Limb (tissue), 2 donors: ENCODE measurements at regions not wholly inside any gene's neighbourhood (a gene's known extent, or its start where the extent isn't known, plus 50 kb on each side); places are given as distances from the start of the nearest gene placed in this dataset.
"Not testable (repeated sequence)": the region's sequence is repeated elsewhere in the genome, so short reads cannot be mapped to it uniquely, and the experiment has no call there.

Experiments used
- DNase-seq, 2 donors: peaks; one replicate each; pipeline ENCODE4 v3.0.0-alpha.2; 2016; ENCODE audit errors: extremely low spot score in 2 of 2

DNA sequence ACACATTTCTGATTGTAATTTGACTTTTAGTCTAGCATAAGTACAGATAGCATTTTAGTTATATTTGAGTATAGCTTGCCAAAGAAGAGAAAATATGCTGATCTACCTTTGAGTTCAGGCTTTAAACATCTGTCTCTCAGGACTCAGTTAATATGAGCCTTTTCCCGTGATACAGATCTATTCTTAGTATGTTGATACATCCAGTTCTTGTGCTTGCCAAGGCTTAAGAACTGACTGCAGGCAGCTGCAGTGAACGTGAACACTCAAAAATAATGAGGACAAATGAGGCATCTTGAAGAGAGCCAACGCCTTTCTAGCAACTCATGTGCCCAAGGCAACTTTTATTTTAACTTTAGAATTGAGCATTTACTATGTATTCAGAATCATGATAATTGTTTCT is 325.5 kb downstream of the SI start:
- DNase-seq: peak in 1 of 2 donors; percentile 20

DNA sequence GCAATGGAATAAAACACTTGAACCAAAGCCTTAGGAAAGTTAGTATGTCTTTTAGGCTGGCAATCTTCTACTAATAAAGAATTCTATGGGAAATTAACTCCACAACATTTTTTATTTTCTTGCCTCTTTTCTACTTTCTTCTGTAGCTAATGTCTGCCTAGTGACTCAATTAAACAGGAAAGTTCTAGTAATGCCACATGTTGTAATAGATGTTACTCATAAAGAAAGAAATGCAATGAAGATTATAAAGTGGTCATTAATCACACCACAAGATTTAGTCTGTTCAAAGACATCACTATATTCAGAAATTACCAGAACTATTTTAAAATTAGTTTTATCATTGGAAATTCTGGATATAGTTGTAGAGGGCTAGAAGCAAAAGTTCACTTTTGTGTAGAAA is 329.7 kb downstream of the SI start:
- no peak for DNase-seq

- no peak for DNase-seq
Measured at GRCh38 chr3:164741869-164742268, 336.4 kb downstream of the SI start.

- no peak for DNase-seq
Measured at GRCh38 chr3:164737174-164737573, 341.1 kb downstream of the SI start.

GRCh38 chr3:164732166-164732565 is 346.1 kb downstream of the SI start:
- DNase-seq: no peak

GRCh38 chr3:164730815-164731360 is 347.4 kb downstream of the SI start:
- DNase-seq: no peak

DNA sequence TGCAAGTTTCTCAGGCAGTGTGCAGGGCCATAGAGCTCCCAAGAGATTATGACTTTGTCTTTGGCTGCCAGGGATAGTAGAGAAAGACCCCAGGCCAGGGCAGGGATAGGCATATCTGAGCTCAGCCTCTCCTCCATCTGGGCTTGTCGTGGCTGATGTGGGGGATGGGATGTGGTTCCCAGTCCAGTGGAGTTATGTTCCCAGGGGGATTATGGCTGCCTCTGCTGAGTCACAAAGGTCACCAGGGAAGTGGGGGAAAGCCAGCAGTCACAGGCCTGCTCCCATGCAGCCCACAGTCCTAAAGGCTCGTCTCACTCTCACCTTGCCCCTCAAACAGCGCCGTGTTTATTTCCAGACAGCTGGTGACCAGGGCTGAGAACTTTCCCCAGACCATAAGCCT is 354.9 kb downstream of the SI start:
- no peak for DNase-seq

DNA sequence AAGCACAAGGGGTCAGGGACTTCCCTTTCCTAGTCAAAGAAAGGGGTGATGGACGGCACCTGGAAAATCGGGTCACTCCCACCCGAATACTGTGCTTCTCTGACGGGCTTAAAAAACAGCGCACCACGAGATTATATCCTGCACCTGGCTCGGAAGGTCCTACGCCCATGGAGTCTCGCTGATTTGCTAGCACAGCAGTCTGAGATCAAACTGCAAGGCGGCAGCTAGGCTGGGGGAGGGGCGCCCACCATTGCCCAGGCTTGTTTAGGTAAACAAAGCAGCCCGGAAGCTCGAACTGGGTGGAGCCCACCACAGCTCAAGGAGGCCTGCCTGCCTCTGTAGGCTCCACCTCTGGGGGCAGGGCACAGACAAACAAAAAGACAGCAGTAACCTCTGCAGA is 375.5 kb downstream of the SI start:
- not testable (repeated sequence) for DNase-seq

GRCh38 chr3:164687902-164688301 is 390.4 kb downstream of the SI start:
- DNase-seq: no peak

- DNase-seq: no peak
Measured at GRCh38 chr3:164687211-164687610, 391.1 kb downstream of the SI start.

GRCh38 chr3:164683489-164683888 is 394.8 kb downstream of the SI start:
- no peak for DNase-seq

GRCh38 chr3:164679245-164679644 is 399.1 kb downstream of the SI start:
- DNase-seq: no peak

DNA sequence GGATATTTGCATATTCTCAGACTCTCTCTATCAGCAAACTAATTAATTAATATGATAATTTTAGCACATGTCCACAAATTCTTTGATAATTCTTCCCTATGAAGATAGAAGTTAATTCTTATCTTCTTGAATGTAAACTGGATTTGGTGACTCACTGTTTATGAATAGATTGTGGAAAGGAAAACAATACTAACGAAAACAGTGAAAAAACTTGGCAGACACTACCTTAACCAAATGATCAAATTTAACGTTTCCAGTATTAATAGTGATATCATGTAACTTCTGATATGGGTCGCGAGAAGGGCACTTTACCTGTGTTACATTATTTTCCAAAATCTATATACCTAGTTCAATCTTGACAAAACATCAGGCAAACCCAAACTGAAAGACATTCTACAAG is 401.0 kb downstream of the SI start:
- no peak for DNase-seq

- DNase-seq: no peak
Measured at GRCh38 chr3:164673738-164674137, 404.6 kb downstream of the SI start.

DNA sequence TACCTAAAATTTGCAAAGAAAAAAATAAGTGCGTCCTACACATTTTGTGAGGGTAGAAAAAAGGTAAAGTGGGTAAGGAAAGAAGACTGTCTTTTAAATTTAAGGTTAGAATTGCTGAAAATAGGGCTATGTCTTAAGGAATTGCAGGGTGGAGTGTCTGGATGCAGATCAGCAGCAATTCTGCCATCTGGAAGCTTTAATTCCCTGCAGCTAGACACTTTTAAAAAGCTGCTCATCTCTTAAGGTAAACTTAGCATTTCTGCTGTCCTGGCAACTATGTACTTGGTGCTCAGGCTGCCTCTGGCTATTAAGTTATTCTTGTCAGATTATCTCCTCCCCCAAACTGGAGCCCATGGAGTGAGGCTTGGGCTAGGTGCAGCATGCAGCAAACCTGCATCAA is 420.2 kb downstream of the SI start:
- no peak for DNase-seq

DNA sequence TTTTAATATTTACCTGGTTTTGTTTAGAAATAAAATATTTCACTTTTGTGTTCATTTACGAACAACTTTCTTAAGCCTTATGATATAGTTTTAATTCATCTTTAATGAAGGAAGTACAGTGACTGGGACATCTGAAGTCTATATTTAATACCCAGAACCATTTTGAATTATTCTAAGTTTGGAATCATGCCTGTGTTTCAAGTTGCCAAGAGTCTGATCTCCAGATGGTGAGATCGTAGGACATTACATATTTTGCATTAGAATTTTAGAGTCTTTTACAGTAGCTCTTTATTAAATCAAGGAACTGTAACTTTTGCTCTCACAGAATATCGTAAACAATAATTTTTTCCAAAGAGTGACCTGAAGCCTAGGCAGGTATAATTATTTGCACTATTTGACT is 420.7 kb downstream of the SI start:
- peak in 1 of 2 donors; percentile 7 for DNase-seq

- no peak for DNase-seq
Measured at GRCh38 chr3:164655462-164655861, 422.8 kb downstream of the SI start.

GRCh38 chr3:164641071-164641470 is 437.2 kb downstream of the SI start:
- no peak for DNase-seq

DNA sequence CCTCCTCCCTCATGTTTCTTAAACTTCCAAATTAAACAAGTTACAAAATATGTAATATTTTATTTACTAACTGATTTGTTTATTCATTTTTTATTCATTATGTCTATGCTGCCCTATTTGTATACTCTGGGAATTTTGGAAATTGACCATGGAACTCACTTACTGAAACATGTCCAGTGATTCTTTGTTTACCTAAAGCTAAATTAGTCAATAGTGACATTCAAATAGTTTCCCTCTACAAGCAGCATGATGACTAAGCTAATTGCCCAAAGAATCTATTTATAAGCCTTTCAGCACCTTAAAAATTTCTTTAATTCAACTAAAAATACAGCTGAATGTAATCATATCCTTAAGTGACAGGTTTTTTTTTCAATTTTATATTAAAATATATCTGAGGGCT is 437.7 kb downstream of the SI start:
- DNase-seq: no peak

DNA sequence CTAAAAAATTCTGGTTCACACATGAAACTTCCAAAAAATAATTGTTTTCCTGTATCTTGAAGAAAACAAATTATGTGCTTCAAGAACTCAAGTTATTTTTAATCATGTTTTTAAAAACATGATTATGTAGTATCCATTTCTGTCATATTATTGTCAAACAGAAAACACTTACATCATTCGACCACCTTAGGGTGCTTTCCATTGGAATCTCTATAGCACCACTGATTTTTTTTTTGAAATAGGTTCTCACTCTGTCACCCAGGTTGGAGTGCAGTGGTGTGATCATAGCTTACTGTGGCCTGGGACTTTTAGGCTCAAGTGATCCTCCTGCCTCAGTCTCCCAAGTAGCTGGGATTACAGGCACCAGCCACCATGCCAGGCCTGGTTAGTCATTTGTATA is 457.3 kb downstream of the SI start:
- DNase-seq: no peak

- no peak for DNase-seq
Measured at GRCh38 chr3:164620423-164620822, 457.9 kb downstream of the SI start.

- no peak for DNase-seq
Measured at GRCh38 chr3:164612751-164613150, 465.5 kb downstream of the SI start.

GRCh38 chr3:164608554-164609276 is 469.6 kb downstream of the SI start:
- no peak for DNase-seq

- no peak for DNase-seq
Measured at GRCh38 chr3:164604687-164605086, 473.6 kb downstream of the SI start.
